ENCODE measurements at regions not wholly inside any gene's neighbourhood (a gene's known extent, or its start where the extent isn't known, plus 50 kb on each side); places are given as distances from the start of the nearest gene placed in this dataset.

DNA sequence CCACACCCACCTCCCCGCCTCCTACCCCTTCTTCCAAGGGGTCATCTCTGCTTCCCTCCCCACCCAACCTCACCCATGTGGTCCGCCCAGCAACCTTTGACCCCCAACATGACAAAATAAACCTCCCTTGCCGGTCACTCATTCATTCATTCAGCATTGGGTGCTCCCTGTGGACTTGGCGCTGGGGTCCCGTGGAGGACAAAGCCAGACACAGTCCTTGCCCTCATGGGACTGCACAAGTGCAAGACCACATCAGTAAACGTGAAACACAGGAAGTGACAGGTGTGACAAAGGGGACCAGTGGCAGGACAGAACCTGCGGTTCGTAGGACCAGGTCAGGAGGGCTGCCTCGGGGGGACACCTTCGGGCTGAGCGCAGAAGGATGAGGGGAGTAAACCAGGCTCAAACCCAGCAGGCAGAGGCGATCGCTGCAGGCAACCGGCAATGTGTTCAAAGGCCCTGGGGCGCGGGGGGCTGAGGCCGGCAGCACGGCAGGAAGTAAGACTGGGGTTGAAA, 185.4 kb downstream of the SEC14L1 start:
- Histone ChIP-seq H3K9me3 (no peaks in the 10 kb centered on the region), H3K4me1 (peaks cover 27 to 75% (median 65%) of the 10 kb centered on the region in 4 donors), H3K36me3 (no peaks in the 10 kb centered on the region), H3K27me3 (no peaks in the 10 kb centered on the region), H3K27ac (peak overlapping the region; percentile 87 to 91 (median 90)), H3K4me3 (no peak overlapping the region)
- 69 to 88% methylated on average over 4 to 18 of the region's 18 CpGs for WGBS, 2 donors (ENCODE audit: low coverage in 1 of 2)
- DNase-seq, result peak; percentile 10
- intact Hi-C loops (cut with DNase I; ENCODE audit: low total_unique reads) (no loop called here), in situ Hi-C loops (cut with MboI; ENCODE audit: low pct_ligation_motif_present in 1 of 4, low pct_unique_long_range_greater_than_20kb in 1 of 4, low sequenced_read_pairs in 3 of 4) (loop anchor here in 2 of 4 donors (25.0 kb wide), 2 partner anchors 111 to 161 kb away; no protein-coding TSS in a partner anchor)
- TF ChIP-seq, protein P1, sequence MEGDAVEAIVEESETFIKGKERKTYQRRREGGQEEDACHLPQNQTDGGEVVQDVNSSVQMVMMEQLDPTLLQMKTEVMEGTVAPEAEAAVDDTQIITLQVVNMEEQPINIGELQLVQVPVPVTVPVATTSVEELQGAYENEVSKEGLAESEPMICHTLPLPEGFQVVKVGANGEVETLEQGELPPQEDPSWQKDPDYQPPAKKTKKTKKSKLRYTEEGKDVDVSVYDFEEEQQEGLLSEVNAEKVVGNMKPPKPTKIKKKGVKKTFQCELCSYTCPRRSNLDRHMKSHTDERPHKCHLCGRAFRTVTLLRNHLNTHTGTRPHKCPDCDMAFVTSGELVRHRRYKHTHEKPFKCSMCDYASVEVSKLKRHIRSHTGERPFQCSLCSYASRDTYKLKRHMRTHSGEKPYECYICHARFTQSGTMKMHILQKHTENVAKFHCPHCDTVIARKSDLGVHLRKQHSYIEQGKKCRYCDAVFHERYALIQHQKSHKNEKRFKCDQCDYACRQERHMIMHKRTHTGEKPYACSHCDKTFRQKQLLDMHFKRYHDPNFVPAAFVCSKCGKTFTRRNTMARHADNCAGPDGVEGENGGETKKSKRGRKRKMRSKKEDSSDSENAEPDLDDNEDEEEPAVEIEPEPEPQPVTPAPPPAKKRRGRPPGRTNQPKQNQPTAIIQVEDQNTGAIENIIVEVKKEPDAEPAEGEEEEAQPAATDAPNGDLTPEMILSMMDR (IDR thresholded peaks at IDR 0.05), result no peak
- TF ChIP-seq POLR2A (IDR thresholded peaks at IDR 0.05) (no peak), POLR2AphosphoS5 (IDR thresholded peaks at IDR 0.05) (no peak), EP300 (IDR thresholded peaks at IDR 0.05; ENCODE audit: low read depth) (no peak)

DNA sequence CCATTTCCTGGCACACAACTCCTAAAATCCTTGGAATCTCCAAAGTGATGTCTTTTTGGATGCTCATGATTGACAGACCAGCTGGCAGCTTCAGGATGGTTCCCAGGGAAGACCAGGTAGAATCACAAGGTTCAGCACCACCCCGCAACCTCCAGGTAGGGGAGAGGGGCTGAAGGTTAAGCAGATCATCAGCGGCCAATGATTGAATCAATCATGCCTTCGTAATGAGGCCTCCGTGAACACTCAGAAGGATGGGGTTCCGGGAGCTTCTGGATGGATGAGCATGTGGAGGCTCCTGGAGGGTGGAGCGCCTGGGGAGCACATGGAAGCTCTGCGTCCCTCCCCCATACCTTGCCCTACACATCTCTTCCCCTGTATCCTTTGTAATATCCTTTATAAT, 185.9 kb downstream of the SEC14L1 start:
- Histone ChIP-seq H3K4me3 (no peak overlapping the region), H3K36me3 (no peaks in the 10 kb centered on the region), H3K4me1 (peaks cover 27 to 78% (median 69%) of the 10 kb centered on the region in 4 donors), H3K9me3 (no peaks in the 10 kb centered on the region), H3K27me3 (no peaks in the 10 kb centered on the region), H3K27ac (peak overlapping the region in 2 of 4 donors; percentile 87 to 89)
- no peak for DNase-seq
- WGBS, 2 donors (ENCODE audit: low coverage in 1 of 2), result 95% methylated on average over 7 of the region's 7 CpGs; no CpG with 5 or more reads in 1 of the 2 donors
- TF ChIP-seq, protein P1 (IDR thresholded peaks at IDR 0.05), result no peak
- no peak for TF ChIP-seq POLR2A (IDR thresholded peaks at IDR 0.05)
- in situ Hi-C loops (cut with MboI; ENCODE audit: low pct_ligation_motif_present in 1 of 4, low pct_unique_long_range_greater_than_20kb in 1 of 4, low sequenced_read_pairs in 3 of 4), result loop anchor here in 2 of 4 donors (25.0 kb wide), 2 partner anchors 111 to 161 kb away; no protein-coding TSS in a partner anchor
- intact Hi-C loops (cut with DNase I; ENCODE audit: low total_unique reads), result no loop called here

DNA sequence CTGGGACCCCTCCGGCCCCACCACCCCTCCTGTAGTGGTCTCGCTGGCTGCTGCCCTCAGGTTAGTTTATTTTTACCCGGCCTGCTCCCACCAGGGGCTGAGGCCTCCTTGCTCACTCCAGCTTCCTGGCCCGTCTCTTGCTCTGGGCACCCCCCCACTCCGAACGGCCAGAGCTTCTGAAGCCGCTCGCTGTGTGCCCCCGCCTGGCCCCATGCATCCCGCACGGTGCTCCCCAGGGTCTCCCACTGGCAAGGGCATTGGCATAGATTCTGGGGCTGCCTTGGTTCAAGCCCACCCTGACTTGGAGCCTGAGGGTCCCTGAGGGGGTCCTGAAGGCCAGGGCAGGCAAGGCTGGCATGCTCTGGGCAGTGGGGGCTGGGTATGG, 186.4 kb downstream of the SEC14L1 start:
- WGBS, 2 donors (ENCODE audit: low coverage in 1 of 2), result 83% methylated on average over 11 of the region's 11 CpGs; no CpG with 5 or more reads in 1 of the 2 donors

More for the DNA sequence above, 186.4 kb downstream of the SEC14L1 start:
- Histone ChIP-seq H3K36me3 (no peaks in the 10 kb centered on the region), H3K27ac (peak overlapping the region in 2 of 4 donors; percentile 15 to 87), H3K4me1 (peaks cover 27 to 77% (median 68%) of the 10 kb centered on the region in 4 donors), H3K27me3 (no peaks in the 10 kb centered on the region), H3K4me3 (no peak overlapping the region), H3K9me3 (no peaks in the 10 kb centered on the region)
- in situ Hi-C loops (cut with MboI; ENCODE audit: low pct_ligation_motif_present in 1 of 4, low pct_unique_long_range_greater_than_20kb in 1 of 4, low sequenced_read_pairs in 3 of 4), result loop anchor here in 2 of 4 donors (25.0 kb wide), 2 partner anchors 110 to 160 kb away; no protein-coding TSS in a partner anchor
- no peak for TF ChIP-seq POLR2AphosphoS5 (IDR thresholded peaks at IDR 0.05)
- TF ChIP-seq, protein P1 (IDR thresholded peaks at IDR 0.05), result no peak
- TF ChIP-seq EP300 (IDR thresholded peaks at IDR 0.05; ENCODE audit: low read depth), result no peak
- no peak for TF ChIP-seq POLR2A (IDR thresholded peaks at IDR 0.05)
- intact Hi-C loops (cut with DNase I; ENCODE audit: low total_unique reads), result no loop called here
- peak; percentile 9 for DNase-seq

Data from transverse colon (tissue), 4 donors.